ENCODE measurements at regions not wholly inside any gene's neighbourhood (a gene's known extent, or its start where the extent isn't known, plus 50 kb on each side); places are given as distances from the start of the nearest gene placed in this dataset.
A peak's percentile ranks its signal among the peaks of the same experiment; 100 is the strongest.
"Not testable (repeated sequence)": the region's sequence is repeated elsewhere in the genome, so short reads cannot be mapped to it uniquely, and the experiment has no call there.

DNA sequence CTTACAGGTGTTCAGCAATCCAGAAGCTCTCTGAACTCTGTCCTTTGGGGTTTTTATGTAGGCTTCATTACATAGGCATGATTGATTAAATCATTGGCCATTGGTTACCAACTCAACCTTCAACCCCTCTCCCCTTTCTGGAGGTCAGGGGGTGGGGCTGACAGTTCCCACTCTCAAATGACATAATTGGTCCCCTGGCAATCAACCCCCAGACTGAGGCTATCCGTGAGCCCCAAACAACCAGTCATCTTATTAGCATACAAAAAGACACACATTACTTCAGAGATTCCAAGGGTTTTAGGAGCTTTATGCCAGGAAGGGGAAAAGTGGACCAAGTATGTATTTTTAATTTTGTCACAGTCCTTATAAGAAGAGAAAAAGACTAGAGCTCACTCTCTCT lies 92.1 kb downstream of the ZNF467 start:
- DNase-seq, result no peak

DNA sequence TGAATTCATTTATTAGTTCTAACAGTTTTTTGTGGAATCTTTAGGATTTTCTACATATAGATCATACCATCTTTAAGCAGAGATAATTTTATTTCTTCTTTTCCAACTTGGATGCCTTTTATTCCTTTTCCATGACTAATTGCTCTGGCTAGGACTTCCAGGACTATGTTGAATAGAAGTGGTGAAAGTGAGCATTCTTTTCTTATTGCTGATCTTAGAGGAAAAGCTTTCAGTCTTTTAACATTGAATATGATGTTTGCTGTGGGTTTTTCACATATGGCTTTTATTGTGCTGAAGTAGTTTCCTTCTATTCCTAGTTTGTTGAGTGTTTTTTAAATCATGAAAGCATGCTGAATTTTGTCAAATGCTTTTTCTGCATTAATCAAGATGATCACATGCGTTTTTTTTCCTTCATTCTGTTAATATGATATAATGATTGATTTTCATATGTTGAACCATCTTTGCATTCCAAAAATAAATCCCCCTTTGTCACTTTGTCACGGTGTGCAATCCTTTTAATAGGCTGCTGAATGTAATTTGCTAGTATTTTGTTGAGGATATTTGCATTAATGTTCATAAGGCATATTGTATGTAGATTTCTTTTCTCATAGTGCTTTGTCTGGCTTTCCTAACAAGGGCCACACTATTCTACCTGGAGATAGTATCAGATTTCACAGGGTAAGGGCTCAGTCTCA lies 92.9 kb downstream of the ZNF467 start:
- no peak for DNase-seq

DNA sequence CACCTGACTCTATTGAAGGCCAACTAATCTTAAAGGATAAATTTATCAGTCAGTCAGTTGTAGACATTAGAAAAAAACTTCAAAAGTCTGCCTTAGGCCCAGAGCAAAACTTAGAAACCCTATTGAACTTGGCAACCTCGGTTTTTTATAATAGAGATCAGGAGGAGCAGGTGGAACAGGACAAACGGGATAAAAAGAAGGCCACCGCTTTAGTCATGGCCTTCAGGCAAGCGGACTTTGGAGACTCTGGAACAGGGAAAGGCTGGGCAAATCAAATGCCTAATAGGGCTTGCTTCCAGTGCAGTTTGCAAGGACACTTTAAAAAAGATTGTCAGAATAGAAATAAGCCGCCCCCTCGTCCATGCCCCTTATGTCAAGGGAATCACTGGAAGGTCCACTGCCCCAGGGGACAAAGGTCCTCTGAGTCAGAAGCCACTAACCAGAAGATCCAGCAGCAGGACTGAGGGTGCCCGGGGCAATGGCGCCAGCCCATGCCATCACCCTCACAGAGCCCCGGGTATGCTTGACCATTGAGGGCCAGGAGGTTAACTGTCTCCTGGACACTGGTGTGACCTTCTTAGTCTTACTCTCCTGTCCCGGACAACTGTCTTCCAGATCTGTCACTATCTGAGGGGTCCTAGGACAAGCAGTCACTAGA lies 98.5 kb downstream of the ZNF467 start:
- DNase-seq, result not testable (repeated sequence)

DNA sequence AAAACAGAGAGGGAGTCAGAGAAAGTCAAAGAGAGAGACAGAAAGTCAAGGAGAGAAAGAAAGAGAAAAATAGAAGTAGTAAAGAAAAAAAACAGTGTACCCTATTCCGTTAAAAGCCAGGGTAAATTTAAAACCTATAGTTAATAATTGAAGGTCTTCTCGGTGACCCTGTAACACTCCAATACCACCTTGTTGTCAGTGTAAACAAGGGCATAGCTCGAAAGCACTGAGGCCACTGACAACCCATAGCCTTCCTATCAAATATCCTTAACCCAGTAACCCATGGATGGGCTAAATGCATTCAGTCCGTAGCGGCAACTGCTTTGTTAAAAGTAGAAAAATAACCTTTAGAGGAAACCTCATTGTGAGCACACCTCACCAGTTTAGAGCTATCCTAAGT lies 100.4 kb downstream of the ZNF467 start:
- no peak for DNase-seq

DNA sequence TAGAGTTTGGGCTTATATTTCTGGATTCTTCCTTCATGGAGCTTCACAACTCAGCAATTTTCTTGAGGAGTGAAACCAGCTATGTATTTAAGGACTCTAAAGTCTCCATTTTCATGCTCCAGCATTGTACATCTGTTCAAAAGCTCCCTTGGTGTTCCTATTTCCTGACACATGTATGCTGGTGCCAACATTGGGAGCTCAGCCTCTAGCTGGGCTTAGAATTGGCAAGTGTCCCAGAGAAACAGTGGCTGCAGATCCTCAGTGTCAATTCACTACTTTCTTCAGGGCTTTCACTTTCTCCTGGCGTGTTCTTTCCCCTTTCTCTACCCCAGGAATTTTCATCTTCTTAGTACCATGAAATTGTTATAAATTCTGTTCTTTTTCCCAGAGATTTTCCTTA lies 103.1 kb downstream of the ZNF467 start:
- no peak for DNase-seq

DNA sequence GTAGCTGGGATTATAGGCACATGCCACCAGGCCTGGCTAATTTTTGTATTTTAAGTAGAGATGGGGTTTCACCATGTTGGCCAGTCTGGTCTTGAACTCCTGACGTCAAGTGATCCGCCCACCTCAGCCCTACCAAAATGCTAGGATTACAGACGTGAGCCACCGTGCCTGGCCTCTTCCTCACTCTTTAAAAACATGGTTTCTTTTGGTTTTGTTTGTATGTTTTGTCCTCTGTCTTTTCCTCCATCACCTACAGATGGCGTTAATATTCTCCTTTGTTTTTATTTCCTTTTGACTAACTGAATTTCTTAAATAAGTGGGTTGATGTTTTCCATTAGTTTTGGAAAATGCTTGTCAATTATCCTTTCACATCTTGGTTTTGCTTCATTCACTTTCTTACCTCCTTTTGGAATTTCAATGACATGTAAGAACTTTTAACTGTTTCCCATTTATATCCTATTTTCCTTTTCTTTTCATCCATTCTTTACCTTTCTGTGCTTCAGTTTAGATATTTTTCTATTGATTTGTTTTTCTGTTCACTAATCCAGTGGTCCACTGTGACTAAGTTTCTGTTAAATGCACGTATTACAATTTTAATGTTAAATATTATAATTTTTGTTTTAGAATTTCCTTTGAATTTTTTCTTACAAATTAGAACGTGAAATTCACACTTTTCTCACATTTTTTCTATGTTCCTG lies 104.1 kb downstream of the ZNF467 start:
- DNase-seq, result no peak

DNA sequence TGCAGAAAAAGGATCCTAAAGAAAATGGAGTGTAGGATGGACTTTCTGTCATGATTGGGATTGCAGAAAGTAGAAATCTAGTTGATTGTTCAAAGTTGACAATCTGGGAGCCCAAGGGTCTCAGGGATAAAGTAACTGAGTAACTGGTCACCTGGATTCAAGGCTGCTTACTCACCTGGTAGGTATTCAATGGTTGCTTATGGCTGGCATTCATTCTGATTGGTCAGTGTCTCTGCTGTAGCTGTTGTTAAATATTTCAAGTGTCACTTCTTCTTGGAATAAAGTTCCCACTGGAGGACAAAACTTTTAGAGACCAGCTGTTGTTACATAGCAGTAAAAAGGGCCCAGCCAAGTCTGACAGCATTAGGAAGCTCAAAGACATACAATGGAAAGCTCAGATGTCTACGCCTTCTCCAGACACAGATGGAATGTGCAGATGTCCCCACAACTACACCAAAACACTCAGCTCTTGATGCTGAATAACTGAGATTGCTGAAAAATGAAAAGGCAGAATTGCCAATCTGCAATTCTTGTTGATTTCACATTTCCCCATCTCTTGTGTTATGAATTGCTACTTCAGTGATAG lies 106.9 kb downstream of the ZNF467 start:
- DNase-seq, result no peak

DNA sequence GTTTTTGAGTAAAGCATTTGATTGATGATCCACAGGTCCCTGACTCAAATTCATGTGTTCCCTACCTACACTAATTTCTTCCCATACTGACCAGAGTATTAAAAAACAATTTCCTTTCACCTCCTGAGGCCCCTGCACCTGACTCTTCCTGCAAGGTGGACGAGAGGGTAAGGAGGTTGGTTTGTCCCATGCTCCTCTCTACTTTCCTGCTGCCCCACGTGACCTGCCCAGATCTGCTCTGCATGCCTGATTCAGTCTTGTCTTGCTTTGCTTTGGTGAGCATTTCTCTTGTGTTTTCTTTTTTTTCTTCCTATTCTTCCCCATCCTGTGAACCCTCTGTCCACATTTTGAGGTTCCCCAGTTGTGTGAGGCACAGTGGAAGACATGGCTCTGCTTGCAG lies 107.8 kb downstream of the ZNF467 start:
- DNase-seq, result not testable (repeated sequence)

DNA sequence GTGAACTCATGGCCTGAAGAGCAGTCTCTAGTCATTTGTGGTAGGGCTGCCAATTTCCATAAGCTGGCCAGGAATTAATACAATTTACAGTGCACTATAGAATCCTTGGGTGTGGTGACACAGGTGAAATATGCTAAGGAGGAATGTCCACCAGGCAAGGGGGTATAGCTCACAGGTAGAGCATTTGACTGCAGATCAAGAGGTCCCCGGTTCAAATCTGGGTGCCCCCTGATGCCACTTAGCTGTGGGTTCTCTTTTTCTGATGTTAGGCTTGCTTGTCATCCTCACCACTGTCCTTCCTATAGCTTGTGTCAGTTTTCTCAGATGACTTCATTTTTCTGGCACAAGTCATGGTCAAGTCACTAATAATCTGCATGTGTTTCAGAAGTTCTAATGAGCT lies 108.7 kb downstream of the ZNF467 start:
- DNase-seq, result no peak

DNA sequence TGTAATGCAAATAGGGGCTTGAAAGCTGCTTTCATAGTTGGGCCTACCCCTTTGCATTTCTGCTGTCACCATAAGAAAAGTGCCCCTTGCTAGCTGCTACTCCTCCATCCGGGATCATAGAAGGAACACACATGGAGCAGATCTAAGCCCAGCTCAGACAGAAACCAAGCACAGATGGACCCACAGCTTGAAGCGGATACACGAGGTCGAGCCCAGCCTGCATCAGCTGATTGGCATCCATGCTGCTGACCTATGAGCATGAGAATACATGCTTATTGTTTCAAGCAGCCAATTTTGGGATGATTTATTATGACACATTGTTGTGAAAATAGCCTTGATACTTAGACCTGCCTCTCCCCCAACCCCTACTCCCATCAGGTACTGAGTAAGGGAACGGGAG lies 109.2 kb downstream of the ZNF467 start:
- no peak for DNase-seq

DNA sequence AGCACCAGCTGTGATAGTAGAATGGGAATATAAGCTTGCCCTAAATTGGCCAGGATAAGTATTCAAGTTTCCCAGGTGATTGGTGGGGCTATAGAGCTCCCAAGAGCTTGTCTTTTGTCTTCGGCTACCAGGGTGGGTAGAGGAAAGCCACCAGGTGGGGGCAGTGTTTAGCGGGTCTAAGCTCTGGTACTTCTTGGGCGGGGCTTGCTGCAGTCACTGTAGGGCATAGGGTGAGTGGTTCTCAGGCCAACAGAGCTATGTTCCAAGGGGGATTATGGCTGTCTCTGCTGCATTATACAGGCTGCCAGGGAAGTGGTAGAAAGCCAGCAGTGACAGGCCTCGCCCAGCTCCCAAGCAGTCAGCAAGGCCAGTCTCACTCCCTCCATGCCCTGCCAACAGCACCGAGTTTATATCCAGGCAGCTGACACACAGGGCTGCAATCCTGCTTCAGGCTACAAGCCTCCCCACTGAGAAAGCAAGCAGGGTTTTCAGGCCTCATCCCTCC lies 110.7 kb downstream of the ZNF467 start:
- peak; percentile 72 to 75 for DNase-seq

DNA sequence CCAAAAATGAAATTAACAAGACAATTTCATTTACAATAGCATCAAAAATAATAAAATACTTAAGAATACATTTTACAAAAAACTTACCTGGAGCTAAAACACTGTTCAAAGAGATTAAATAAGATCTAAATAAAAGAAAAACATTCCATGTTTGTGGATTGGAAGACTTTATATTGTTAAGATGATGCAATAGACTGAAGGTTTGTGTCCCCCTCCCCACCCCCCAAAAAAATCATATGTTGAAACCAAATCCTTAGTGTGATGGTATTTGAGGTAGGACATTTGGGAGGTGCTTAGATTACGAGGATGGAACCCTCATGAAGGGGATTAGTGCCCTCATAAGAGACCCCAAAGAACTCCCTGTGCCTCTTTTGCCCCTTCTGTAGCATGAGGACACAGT lies 117.6 kb downstream of the ZNF467 start:
- no peak for DNase-seq

DNA sequence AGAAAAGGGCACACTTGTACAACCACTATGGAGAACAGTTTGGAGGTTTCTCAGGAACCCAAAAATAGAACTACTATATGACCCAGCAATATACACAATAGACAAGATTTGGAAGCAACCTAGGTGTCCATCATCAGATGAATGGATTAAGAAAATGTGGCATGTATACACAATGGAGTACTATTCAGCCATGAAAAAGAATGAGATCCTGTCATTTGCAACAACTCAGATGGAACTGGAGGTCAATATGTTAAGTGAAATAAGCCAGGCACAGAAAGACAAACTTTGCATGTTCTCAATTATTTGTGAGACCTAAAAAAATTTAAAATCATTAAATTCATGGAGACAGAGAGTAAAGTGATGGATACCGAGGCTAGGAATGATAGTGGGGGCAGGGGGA lies 118.8 kb downstream of the ZNF467 start:
- no peak for DNase-seq

DNA sequence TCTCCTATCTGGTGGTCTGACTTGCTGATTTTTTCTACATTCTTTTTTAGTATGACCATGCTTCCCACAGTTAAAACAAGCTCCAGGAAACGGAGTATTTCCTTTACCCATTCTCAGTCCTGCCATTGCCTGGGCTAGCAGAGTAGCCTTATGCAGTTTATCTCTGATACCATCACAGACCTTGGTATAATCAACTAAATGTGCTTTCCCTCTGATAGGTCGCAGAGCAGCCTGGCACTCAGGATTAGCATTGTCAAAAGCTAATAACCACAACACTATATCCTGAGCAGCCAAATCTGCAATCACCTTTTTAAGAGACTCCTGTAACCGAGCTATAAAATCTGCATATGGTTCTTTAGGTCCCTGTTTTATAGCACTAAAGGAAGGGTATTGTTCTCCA lies 123.2 kb downstream of the ZNF467 start:
- DNase-seq, result not testable (repeated sequence)

DNA sequence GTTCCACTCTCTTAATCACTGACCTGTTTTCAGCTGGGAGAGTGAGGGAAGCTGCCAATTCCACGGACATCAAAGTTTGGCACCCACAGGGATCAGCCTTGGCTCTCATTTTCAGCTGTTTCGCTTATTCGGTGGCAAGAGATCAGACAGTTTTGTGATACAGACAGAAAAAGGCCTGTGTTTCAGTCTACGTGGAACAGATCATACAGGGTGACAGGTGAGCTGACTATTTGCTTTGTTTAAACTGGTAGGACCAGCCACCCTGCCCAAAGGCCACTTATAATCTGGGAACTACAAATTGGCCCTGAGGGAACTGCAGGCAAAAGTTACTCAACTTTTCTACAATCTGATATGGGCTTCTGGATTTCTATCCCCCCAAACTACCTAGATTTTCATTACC lies 128.6 kb downstream of the ZNF467 start:
- DNase-seq, result no peak

DNA sequence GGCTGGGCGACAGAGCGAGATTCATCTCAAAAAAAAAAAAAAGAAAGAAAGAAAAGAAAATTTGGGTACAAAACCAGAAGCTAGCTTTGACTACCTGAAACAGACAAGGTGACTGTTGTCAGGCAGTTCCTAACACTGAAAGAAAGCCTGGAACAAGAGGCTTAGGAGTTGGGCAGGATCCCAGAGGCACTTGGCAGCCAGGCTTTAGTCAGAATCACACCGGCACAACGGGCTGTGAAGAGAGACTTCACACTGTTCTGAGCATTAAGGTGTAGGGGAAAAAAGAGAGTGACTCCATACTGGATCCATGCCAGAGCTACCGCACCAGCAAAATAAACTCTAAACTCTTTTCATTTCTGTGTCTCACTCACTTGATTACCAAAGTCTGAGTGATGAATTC lies 130.8 kb downstream of the ZNF467 start:
- no peak for DNase-seq

DNA sequence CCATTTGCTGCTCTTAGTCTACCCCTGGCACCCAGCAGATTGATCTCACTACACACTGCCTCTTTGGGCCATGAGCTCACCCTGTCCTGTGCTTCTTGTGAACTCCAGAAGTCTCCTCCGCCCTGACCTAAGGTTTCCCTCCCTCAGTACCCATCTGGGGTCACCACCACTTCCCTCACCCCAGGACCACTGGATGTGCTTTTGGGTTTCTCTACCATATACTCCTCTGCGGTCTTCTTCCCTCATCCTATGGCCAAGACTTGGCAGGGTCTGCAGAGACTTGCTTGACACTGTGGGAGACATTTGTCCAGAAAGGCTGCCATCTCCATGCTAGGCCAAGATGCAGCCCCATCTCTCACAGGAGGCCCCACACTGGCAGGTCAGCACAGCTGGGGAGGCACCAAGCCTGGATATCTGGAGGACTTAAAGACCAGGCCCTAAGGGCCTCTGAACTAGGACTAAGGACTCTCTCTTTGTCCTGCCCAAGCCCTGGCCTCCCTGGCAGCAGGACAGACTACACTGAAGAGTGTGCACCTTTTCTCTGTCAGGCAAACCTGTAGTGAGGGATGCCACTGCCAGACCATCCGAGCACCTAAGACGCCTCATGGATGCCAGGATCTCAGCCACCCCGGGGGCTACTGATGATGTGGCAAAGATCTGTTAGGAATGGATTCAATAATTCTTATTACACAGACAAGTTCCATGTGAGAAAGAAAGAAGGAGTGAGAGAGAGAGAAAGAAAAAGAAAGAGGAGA lies 134.6 kb downstream of the ZNF467 start:
- no peak for DNase-seq

DNA sequence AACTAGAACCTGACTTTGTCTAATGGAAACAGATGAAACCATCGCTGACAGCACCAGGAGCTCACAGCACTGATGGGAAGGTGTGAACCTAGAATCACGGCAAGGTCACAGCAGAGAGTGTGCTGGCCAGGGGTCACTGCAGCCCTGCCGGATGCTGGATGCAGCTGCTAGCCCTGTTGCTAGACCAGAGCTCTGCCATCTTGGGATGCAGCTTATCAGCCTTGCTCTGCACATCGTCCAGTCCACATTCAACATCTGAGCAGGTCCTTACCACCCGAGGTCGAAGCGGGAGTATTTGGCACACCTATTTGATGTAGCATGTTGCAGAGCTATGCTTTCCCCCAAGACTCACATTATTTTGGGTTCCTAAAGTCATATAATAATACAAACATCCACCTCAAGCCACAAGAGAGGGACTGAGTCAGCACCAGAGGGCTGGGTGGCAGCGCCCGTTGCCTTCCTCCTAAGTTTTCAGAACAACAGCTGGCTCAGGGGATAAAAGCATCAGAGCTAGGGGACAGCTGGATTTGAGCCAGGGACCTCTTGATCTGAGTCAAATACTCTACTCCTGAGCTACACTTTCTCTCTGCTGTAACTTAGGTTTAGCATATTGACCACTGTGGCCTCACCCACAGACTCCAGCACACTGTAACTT lies 135.3 kb downstream of the ZNF467 start:
- DNase-seq, result no peak

DNA sequence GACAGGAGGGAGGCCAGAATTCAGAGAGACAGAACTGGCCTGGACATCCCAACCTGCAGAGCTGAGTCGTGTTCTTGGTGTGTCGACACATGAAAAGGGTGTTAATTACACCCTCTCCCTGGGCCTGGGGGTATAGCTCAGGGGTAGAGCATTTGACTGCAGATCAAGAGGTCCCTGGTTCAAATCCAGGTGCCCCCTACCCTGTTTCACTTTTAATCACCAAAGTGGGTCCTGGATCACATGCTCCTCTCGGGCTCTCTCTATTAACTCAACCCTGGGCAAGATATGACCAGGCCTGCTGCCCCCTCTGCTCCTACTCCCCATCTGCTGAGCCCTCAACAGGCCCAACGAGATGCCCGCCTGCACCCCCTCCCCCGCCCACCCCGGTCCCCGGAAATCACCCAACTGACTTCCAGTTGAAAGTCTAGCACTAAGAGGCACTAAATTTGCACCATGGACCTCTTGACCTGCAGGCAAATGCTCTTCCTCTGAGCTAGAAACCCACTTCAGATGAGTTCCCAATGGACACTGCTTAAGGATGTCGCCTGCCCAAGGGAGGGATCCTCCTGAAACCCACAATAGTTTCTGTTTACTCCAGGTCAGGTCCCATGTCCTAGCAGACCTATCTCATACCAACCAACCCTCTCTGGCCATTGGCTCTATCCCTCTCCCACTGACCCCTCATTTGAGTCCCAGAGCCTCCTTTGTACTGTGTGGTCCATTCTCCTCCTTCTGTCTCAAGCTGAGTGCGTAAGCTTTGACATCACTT lies 137.6 kb downstream of the ZNF467 start:
- DNase-seq, result no peak

DNA sequence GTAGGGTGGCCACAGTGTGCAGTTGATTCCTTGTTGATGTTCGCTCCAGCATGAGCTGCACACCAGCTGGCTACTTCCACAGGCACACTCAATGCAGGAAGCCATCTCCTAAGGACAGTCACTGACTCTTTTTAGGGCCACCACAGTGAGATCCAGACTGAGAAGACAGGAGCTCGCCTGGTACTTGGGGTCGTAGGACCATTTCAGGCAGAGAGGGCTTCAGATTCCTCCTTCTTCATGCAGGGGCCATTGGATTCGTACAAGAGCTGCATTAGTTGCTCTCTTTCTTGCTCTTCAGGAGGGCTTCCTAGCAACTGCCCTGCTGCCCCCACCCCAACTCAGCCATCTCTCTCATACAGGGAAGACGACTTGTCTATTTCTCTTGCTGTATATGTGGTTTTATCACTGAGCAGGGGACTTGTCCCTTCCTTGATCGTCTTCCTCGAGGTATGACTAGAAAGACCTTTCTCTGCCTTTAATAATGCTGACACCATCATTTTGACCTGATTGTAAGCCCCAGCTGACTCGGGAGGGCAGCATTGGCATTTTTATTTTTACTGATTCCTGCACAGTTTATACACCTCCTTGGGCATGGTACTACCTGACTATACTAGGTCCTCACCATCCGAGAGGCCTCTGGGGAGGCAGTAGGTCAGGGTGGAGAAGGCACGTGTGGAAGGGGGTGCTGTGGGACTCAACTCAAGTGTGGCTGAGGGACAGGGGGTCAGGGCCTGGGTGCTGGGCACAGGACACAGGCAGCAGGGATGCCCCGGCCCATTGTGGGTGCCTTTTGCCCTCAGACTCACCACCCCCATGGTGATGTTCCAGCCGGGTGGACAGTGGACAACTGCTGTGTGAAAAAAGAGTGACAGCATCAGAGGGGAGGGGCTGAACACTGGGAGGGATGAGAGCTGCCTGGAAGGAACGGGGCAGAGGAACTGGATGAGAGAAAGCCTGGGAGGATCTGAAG lies 136.7 kb upstream of the ZNF746 start:
- DNase-seq, result no peak
